GM23338 (cell line): ENCODE measurements at regions not wholly inside any gene's neighbourhood (a gene's known extent, or its start where the extent isn't known, plus 50 kb on each side); places are given as distances from the start of the nearest gene placed in this dataset.

ENCODE experiments used
- ATAC-seq: fragments of 200-7000 bp; cut with Tn5 transposase; 3 replicates; pipeline ENCODE4 v1.9.1; 2020
- DNase-seq: peaks from one replicate; pipeline ENCODE4 v3.0.0-alpha.2; 2015; ENCODE audit warnings: low spot score
- H2AFZ ChIP-seq: fragments of 200-600 bp; sonication (generic); 2 replicates; pipeline ENCODE4 v1.8.0; 2016; ENCODE audit warnings: antibody characterized with exemption, mild to moderate bottlenecking, moderate library complexity
- H3F3A ChIP-seq: fragments of 200-600 bp; sonication (generic); replicated peaks from 2 replicates; pipeline ENCODE4 v1.8.0; 2017; ENCODE audit warnings: antibody characterized with exemption, mixed run types, low read depth
- H3K27ac ChIP-seq: fragments of 200-600 bp; sonication (generic); 2 replicates; pipeline ENCODE4 v1.6.1; 2016; ENCODE audit warnings: low read depth
- H3K27me3 ChIP-seq: fragments of 200-600 bp; sonication (generic); 2 replicates; pipeline ENCODE4 v1.8.0; 2016; ENCODE audit warnings: mild to moderate bottlenecking, mixed run types, moderate library complexity; ENCODE audit not compliant: insufficient read depth
- H3K36me3 ChIP-seq: fragments of 200-600 bp; sonication (generic); 2 replicates; pipeline ENCODE4 v1.8.0; 2016; ENCODE audit warnings: mild to moderate bottlenecking; ENCODE audit not compliant: insufficient read depth
- H3K4me1 ChIP-seq: fragments of 200-600 bp; sonication (generic); 2 replicates; pipeline ENCODE4 v1.8.0; 2016; ENCODE audit warnings: mild to moderate bottlenecking, moderate library complexity; ENCODE audit not compliant: insufficient read depth
- H3K4me2 ChIP-seq: fragments of 200-600 bp; sonication (generic); 2 replicates; pipeline ENCODE4 v1.7.1; 2017; ENCODE audit warnings: mixed run types
- H3K4me3 ChIP-seq: fragments of 200-600 bp; sonication (generic); 2 replicates; pipeline ENCODE4 v1.6.1; 2016; ENCODE audit warnings: mixed run types
- H3K79me2 ChIP-seq: fragments of 200-600 bp; sonication (generic); replicated peaks from 2 replicates; pipeline ENCODE4 v1.8.0; 2017; ENCODE audit warnings: mild to moderate bottlenecking; ENCODE audit not compliant: insufficient read depth
- H3K9me2 ChIP-seq: fragments of 200-600 bp; sonication (generic); 2 replicates; pipeline ENCODE4 v1.8.0; 2017; ENCODE audit not compliant: insufficient read depth
- H4K20me1 ChIP-seq: fragments of 200-600 bp; sonication (generic); replicated peaks from 2 replicates; pipeline ENCODE4 v1.8.0; 2017; ENCODE audit warnings: mild to moderate bottlenecking; ENCODE audit not compliant: insufficient read depth
- H3K27ac Mint-ChIP-seq: 2 replicates; pipeline ENCODE4 v1.8.0; 2020; ENCODE audit warnings: inconsistent platforms, mild to moderate bottlenecking, moderate library complexity, mixed read lengths
- H3K27me3 Mint-ChIP-seq: 3 replicates; pipeline ENCODE4 v1.8.0; 2022; ENCODE audit warnings: low read depth, mild to moderate bottlenecking, moderate library complexity, mixed read lengths, inconsistent platforms; ENCODE audit not compliant: insufficient read depth, poor library complexity
- H3K36me3 Mint-ChIP-seq: 3 replicates; pipeline ENCODE4 v1.8.0; 2021; ENCODE audit warnings: low read depth, mild to moderate bottlenecking, inconsistent platforms, moderate library complexity, mixed read lengths
- H3K4me1 Mint-ChIP-seq: 3 replicates; pipeline ENCODE4 v1.8.0; 2020; ENCODE audit warnings: mild to moderate bottlenecking, inconsistent platforms, mixed read lengths
- H3K4me3 Mint-ChIP-seq: 3 replicates; pipeline ENCODE4 v1.8.0; 2021; ENCODE audit warnings: moderate library complexity, mild to moderate bottlenecking, inconsistent platforms, mixed read lengths
- H3K9me3 Mint-ChIP-seq: 3 replicates; pipeline ENCODE4 v1.8.0; 2020; ENCODE audit warnings: moderate library complexity, mild to moderate bottlenecking, inconsistent platforms, mixed read lengths
- CTCF ChIP-seq, 2 experiments: fragments of 200-600 bp in 1 of 2; sonication (generic) in 1 of 2; conservative IDR thresholded peaks; 2 replicates each; pipeline versions ENCODE4 v1.5.1 to v1.6.1; 2016 to 2017; ENCODE audit warnings: antibody characterized with exemption in 2 of 2, low read depth in 2 of 2, mild to moderate bottlenecking in 2 of 2, moderate library complexity in 1 of 2
- ETS1 ChIP-seq: IDR thresholded peaks from 2 replicates; pipeline ENCODE4 v1.6.1; 2016; ENCODE audit warnings: antibody characterized with exemption
- EZH2 ChIP-seq: fragments of 200-600 bp; sonication (generic); IDR thresholded peaks from one replicate; pipeline ENCODE4 v1.8.0; 2017; ENCODE audit warnings: antibody characterized with exemption, mild to moderate bottlenecking, low read depth; ENCODE audit not compliant: unreplicated experiment
- JUNB ChIP-seq: IDR thresholded peaks from one replicate; pipeline ENCODE4 v1.6.1; 2016; ENCODE audit warnings: antibody characterized with exemption; ENCODE audit not compliant: unreplicated experiment
- POLR2AphosphoS5 ChIP-seq: IDR thresholded peaks from 2 replicates; pipeline ENCODE4 v1.6.1; 2016; ENCODE audit warnings: antibody characterized with exemption, low read depth
- STAT1 ChIP-seq: IDR thresholded peaks from one replicate; pipeline ENCODE4 v1.6.1; 2016; ENCODE audit warnings: antibody characterized with exemption; ENCODE audit not compliant: unreplicated experiment
- ZNF114 ChIP-seq: fragments of 250-450 bp; sonication (Bioruptor Pico); IDR thresholded peaks from 2 replicates; pipeline ENCODE4 v1.5.0; 2020; ENCODE audit warnings: mild to moderate bottlenecking, moderate library complexity
- ZNF331 ChIP-seq: fragments of 250-450 bp; sonication (Bioruptor Pico); IDR thresholded peaks from 2 replicates; pipeline ENCODE4 v1.5.0; 2020; ENCODE audit warnings: low read depth, mild to moderate bottlenecking, moderate library complexity
- TF ChIP-seq, protein P1 (sequence below): IDR thresholded peaks from one replicate; pipeline ENCODE4 v1.6.1; 2018; ENCODE audit warnings: antibody characterized with exemption; ENCODE audit not compliant: unreplicated experiment

DNA sequence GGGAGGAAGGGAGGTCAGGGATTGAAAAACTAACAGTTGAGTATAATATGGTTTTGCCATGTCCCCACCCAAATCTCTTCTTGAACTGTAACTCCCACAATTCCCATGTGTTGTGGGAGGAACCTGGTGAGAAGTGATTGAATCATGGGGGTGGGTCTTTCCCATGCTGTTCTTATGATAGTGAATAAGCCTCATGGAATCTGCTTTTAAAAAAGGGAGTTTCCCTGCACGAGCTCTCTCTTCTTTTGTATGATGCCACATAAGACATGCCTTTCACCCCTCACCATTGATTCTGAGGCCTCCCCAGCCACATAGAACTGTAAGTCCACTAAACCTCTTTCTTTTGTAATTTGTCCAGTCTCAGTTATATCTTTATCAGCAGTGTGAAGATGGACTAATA, 833.4 kb upstream of the MAP3K7 start:
- no peak for ATAC-seq
- no peak overlapping the region for H3K4me3 Mint-ChIP-seq
- Histone ChIP-seq H3K27ac (no peak overlapping the region), H3K27me3 (no peaks in the 10 kb centered on the region), H4K20me1 (no peaks in the 10 kb centered on the region), H3F3A (no peaks in the 10 kb centered on the region), H3K4me2 (no peak overlapping the region), H3K79me2 (no peaks in the 10 kb centered on the region), H2AFZ (no peak overlapping the region), H3K9me2 (peaks cover 9% of the 10 kb centered on the region), H3K36me3 (no peaks in the 10 kb centered on the region), H3K4me1 (no peaks in the 10 kb centered on the region; the same call in 1 of the 2 replicates), H3K4me3 (no peak overlapping the region)
- peaks cover 7% of the 10 kb centered on the region; the same call in 2 of the 3 replicates for H3K36me3 Mint-ChIP-seq
- H3K4me1 Mint-ChIP-seq = peaks cover 5% of the 10 kb centered on the region
- H3K9me3 Mint-ChIP-seq = peaks cover 12% of the 10 kb centered on the region
- H3K27ac Mint-ChIP-seq = no peak overlapping the region
- no peaks in the 10 kb centered on the region for H3K27me3 Mint-ChIP-seq
- TF ChIP-seq, protein P1, sequence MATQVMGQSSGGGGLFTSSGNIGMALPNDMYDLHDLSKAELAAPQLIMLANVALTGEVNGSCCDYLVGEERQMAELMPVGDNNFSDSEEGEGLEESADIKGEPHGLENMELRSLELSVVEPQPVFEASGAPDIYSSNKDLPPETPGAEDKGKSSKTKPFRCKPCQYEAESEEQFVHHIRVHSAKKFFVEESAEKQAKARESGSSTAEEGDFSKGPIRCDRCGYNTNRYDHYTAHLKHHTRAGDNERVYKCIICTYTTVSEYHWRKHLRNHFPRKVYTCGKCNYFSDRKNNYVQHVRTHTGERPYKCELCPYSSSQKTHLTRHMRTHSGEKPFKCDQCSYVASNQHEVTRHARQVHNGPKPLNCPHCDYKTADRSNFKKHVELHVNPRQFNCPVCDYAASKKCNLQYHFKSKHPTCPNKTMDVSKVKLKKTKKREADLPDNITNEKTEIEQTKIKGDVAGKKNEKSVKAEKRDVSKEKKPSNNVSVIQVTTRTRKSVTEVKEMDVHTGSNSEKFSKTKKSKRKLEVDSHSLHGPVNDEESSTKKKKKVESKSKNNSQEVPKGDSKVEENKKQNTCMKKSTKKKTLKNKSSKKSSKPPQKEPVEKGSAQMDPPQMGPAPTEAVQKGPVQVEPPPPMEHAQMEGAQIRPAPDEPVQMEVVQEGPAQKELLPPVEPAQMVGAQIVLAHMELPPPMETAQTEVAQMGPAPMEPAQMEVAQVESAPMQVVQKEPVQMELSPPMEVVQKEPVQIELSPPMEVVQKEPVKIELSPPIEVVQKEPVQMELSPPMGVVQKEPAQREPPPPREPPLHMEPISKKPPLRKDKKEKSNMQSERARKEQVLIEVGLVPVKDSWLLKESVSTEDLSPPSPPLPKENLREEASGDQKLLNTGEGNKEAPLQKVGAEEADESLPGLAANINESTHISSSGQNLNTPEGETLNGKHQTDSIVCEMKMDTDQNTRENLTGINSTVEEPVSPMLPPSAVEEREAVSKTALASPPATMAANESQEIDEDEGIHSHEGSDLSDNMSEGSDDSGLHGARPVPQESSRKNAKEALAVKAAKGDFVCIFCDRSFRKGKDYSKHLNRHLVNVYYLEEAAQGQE = no peak
- TF ChIP-seq EZH2 (no peak), ZNF331 (no peak), JUNB (no peak), STAT1 (no peak), POLR2AphosphoS5 (no peak)
- no peak for DNase-seq

GRCh38 chr6:91415031-91415605, 828.2 kb upstream of the MAP3K7 start:
- H3K4me3 ChIP-seq = no peak overlapping the region
- no peaks in the 10 kb centered on the region for H3K27me3 Mint-ChIP-seq
- no peak for ATAC-seq
- no peak overlapping the region for H3K27ac Mint-ChIP-seq
- peaks cover 9% of the 10 kb centered on the region; the same call in 2 of the 3 replicates for H3K9me3 Mint-ChIP-seq
- peaks cover 5% of the 10 kb centered on the region for H3K4me1 Mint-ChIP-seq
- no peak overlapping the region for H3K4me3 Mint-ChIP-seq
- no peaks in the 10 kb centered on the region for H3K79me2 ChIP-seq
- no peak overlapping the region for H3K27ac ChIP-seq
- H3K9me2 ChIP-seq = no peaks in the 10 kb centered on the region
- H3K36me3 Mint-ChIP-seq = peaks cover 7% of the 10 kb centered on the region; the same call in 1 of the 3 replicates
- H3K36me3 ChIP-seq = no peaks in the 10 kb centered on the region
- no peak overlapping the region for H3K4me2 ChIP-seq
- H3K27me3 ChIP-seq = no peaks in the 10 kb centered on the region
- H2AFZ ChIP-seq = no peak overlapping the region
- H3K4me1 ChIP-seq = no peaks in the 10 kb centered on the region; the same call in 1 of the 2 replicates
- DNase-seq = no peak
- no peaks in the 10 kb centered on the region for H4K20me1 ChIP-seq
- no peaks in the 10 kb centered on the region for H3F3A ChIP-seq
- TF ChIP-seq, protein P1 = no peak
- TF ChIP-seq ZNF114 (CRISPR knock-in tag) (no peak), ETS1 (no peak), POLR2AphosphoS5 (no peak), CTCF (conservative IDR thresholded peaks at IDR 0.05; ENCODE audit: low read depth in 2 of 2) (no peak), STAT1 (no peak), ZNF331 (no peak)
